GM12878 (cell line): ENCODE measurements at regions not wholly inside any gene's neighbourhood (a gene's known extent, or its start where the extent isn't known, plus 50 kb on each side); places are given as distances from the start of the nearest gene placed in this dataset.

Source experiments
- CBFB ChIP-seq: IDR thresholded peaks from 2 replicates; pipeline ENCODE4 v1.6.1; 2016; ENCODE audit warnings: antibody characterized with exemption, low read depth
- CREM ChIP-seq: IDR thresholded peaks from 2 replicates; pipeline ENCODE4 v1.6.1; 2014; ENCODE audit warnings: antibody characterized with exemption, low read depth
- ESRRA ChIP-seq: IDR thresholded peaks from 2 replicates; pipeline ENCODE4 v1.6.1; 2012; ENCODE audit warnings: mild to moderate bottlenecking, low read length, improper control_type of control experiment
- EZH2 ChIP-seq: IDR thresholded peaks from 2 replicates; pipeline ENCODE4 v1.6.1; 2012; ENCODE audit warnings: low read depth, mild to moderate bottlenecking, control low read depth, inconsistent platforms, low read length, borderline replicate concordance; ENCODE audit not compliant: control insufficient read depth
- IKZF2 ChIP-seq, 2 experiments: fragments of 450-650 bp; IDR thresholded peaks; 2 replicates each; pipeline ENCODE4 v1.6.1; 2017; ENCODE audit warnings: mild to moderate bottlenecking in 2 of 2, moderate library complexity in 2 of 2
- JUNB ChIP-seq: IDR thresholded peaks from 2 replicates; pipeline ENCODE4 v1.6.1; 2016; ENCODE audit warnings: antibody characterized with exemption, mild to moderate bottlenecking
- MEF2B ChIP-seq: fragments of 450-650 bp; IDR thresholded peaks from 2 replicates; pipeline ENCODE4 v1.6.1; 2018; ENCODE audit warnings: mild to moderate bottlenecking, moderate library complexity; ENCODE audit not compliant: partially characterized antibody, poor library complexity, severe bottlenecking
- MTA3 ChIP-seq: IDR thresholded peaks from 2 replicates; pipeline ENCODE4 v1.6.1; 2012; ENCODE audit warnings: low read length, inconsistent platforms, borderline replicate concordance
- NBN ChIP-seq: fragments of 450-650 bp; IDR thresholded peaks from 2 replicates; pipeline ENCODE4 v1.6.1; 2016
- NFIC ChIP-seq: IDR thresholded peaks from 2 replicates; pipeline ENCODE4 v1.6.1; 2012; ENCODE audit warnings: low read depth, mild to moderate bottlenecking, inconsistent platforms, low read length, moderate library complexity
- NFXL1 ChIP-seq: fragments of 450-650 bp; IDR thresholded peaks from 2 replicates; pipeline ENCODE4 v1.6.1; 2017; ENCODE audit warnings: antibody characterized with exemption, mild to moderate bottlenecking, borderline replicate concordance
- PKNOX1 ChIP-seq: fragments of 450-650 bp; IDR thresholded peaks from 2 replicates; pipeline ENCODE4 v1.6.1; 2016; ENCODE audit warnings: mild to moderate bottlenecking
- PRDM15 ChIP-seq: fragments of 450-650 bp; formaldehyde crosslinking; IDR thresholded peaks from 2 replicates; pipeline ENCODE4 v1.4.0; 2020; ENCODE audit warnings: mild to moderate bottlenecking, moderate library complexity
- RBBP5 ChIP-seq: fragments of 200-600 bp; sonication (generic); conservative IDR thresholded peaks from 2 replicates; pipeline ENCODE4 v1.6.1; 2016
- RUNX3 ChIP-seq: IDR thresholded peaks from 2 replicates; pipeline ENCODE4 v1.6.1; 2012; ENCODE audit warnings: low read length, inconsistent platforms
- SMARCA5 ChIP-seq: fragments of 450-650 bp; IDR thresholded peaks from 2 replicates; pipeline ENCODE4 v1.6.1; 2017; ENCODE audit warnings: mild to moderate bottlenecking
- SPI1 ChIP-seq: IDR thresholded peaks from 2 replicates; pipeline ENCODE4 v1.6.1; 2011; ENCODE audit warnings: low read depth, mild to moderate bottlenecking, low read length, moderate library complexity, borderline replicate concordance; ENCODE audit not compliant: insufficient read depth
- SREBF1 ChIP-seq: IDR thresholded peaks from 2 replicates; pipeline ENCODE4 v1.6.1; 2012; ENCODE audit warnings: mild to moderate bottlenecking, low read length
- STAT3 ChIP-seq: IDR thresholded peaks from 2 replicates; pipeline ENCODE4 v1.6.1; 2011; ENCODE audit warnings: low read depth, low read length, improper control_type of control experiment
- TCF12 ChIP-seq: IDR thresholded peaks from 2 replicates; pipeline ENCODE4 v1.6.1; 2011; ENCODE audit warnings: low read depth, mild to moderate bottlenecking, low read length
- ZNF622 ChIP-seq: fragments of 450-650 bp; IDR thresholded peaks from 2 replicates; pipeline ENCODE4 v1.6.1; 2017; ENCODE audit warnings: mild to moderate bottlenecking, inconsistent platforms
- TF ChIP-seq, protein P1 (sequence below): fragments of 450-650 bp; IDR thresholded peaks from 2 replicates; pipeline ENCODE4 v1.6.1; 2016; ENCODE audit warnings: mild to moderate bottlenecking, moderate library complexity, borderline replicate concordance
- TF ChIP-seq, protein P2 (sequence below): fragments of 450-650 bp; IDR thresholded peaks from 2 replicates; pipeline ENCODE4 v1.6.1; 2018; ENCODE audit warnings: borderline replicate concordance, mild to moderate bottlenecking; ENCODE audit not compliant: partially characterized antibody

GRCh38 chr14:97544571-97544970 is 747.4 kb downstream of the VRK1 start (continued):
- peak; percentile 36 for TF ChIP-seq MEF2B
- TF ChIP-seq PKNOX1: no peak
- TF ChIP-seq CREM: peak; percentile 63
- 0 out of 2 replicates have a peak, but pooled peaks have one; percentile 26 for TF ChIP-seq CBFB
- no peak for TF ChIP-seq NBN
- peak; percentile 50; the same call in 1 of the 2 replicates for TF ChIP-seq SPI1
- peak; percentile 92 for TF ChIP-seq JUNB
- peak; percentile 79 for TF ChIP-seq RUNX3
- no peak for TF ChIP-seq PRDM15 (CRISPR knock-in tag)
- TF ChIP-seq ZNF622: no peak
- TF ChIP-seq RBBP5: no peak
- TF ChIP-seq, protein P1, sequence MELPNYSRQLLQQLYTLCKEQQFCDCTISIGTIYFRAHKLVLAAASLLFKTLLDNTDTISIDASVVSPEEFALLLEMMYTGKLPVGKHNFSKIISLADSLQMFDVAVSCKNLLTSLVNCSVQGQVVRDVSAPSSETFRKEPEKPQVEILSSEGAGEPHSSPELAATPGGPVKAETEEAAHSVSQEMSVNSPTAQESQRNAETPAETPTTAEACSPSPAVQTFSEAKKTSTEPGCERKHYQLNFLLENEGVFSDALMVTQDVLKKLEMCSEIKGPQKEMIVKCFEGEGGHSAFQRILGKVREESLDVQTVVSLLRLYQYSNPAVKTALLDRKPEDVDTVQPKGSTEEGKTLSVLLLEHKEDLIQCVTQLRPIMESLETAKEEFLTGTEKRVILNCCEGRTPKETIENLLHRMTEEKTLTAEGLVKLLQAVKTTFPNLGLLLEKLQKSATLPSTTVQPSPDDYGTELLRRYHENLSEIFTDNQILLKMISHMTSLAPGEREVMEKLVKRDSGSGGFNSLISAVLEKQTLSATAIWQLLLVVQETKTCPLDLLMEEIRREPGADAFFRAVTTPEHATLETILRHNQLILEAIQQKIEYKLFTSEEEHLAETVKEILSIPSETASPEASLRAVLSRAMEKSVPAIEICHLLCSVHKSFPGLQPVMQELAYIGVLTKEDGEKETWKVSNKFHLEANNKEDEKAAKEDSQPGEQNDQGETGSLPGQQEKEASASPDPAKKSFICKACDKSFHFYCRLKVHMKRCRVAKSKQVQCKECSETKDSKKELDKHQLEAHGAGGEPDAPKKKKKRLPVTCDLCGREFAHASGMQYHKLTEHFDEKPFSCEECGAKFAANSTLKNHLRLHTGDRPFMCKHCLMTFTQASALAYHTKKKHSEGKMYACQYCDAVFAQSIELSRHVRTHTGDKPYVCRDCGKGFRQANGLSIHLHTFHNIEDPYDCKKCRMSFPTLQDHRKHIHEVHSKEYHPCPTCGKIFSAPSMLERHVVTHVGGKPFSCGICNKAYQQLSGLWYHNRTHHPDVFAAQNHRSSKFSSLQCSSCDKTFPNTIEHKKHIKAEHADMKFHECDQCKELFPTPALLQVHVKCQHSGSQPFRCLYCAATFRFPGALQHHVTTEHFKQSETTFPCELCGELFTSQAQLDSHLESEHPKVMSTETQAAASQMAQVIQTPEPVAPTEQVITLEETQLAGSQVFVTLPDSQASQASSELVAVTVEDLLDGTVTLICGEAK: no peak
- TF ChIP-seq NFXL1: no peak
- no peak for TF ChIP-seq SREBF1
- TF ChIP-seq EZH2: no peak
- TF ChIP-seq SMARCA5: no peak
- no peak for TF ChIP-seq ESRRA
- peak; percentile 79 for TF ChIP-seq TCF12
- TF ChIP-seq, protein P2, sequence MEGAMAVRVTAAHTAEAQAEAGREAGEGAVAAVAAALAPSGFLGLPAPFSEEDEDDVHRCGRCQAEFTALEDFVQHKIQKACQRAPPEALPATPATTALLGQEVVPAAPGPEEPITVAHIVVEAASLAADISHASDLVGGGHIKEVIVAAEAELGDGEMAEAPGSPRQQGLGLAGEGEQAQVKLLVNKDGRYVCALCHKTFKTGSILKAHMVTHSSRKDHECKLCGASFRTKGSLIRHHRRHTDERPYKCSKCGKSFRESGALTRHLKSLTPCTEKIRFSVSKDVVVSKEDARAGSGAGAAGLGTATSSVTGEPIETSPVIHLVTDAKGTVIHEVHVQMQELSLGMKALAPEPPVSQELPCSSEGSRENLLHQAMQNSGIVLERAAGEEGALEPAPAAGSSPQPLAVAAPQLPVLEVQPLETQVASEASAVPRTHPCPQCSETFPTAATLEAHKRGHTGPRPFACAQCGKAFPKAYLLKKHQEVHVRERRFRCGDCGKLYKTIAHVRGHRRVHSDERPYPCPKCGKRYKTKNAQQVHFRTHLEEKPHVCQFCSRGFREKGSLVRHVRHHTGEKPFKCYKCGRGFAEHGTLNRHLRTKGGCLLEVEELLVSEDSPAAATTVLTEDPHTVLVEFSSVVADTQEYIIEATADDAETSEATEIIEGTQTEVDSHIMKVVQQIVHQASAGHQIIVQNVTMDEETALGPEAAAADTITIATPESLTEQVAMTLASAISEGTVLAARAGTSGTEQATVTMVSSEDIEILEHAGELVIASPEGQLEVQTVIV: no peak
- no peak for TF ChIP-seq STAT3
- TF ChIP-seq MTA3: no peak
- TF ChIP-seq IKZF2 (IDR thresholded peaks at IDR 0.05): peak; percentile 47 to 51
- TF ChIP-seq NFIC: peak; percentile 90; the same call in 1 of the 2 replicates
